RWPE1 (cell line): ENCODE measurements at regions not wholly inside any gene's neighbourhood (a gene's known extent, or its start where the extent isn't known, plus 50 kb on each side); places are given as distances from the start of the nearest gene placed in this dataset.

Source experiments
- CTCF ChIA-PET: fragments of 350-600 bp; sonication (Branson Sonifier 250); formaldehyde crosslinking; extraction: SDS; loops from one replicate; lab custom pipeline; 2021; lab: Yijun Ruan, JAX
- POLR2A ChIA-PET: fragments of 400-600 bp; formaldehyde crosslinking; extraction: SDS; loops from one replicate; lab custom pipeline; 2020; ENCODE audit warnings: antibody characterized with exemption; ENCODE audit not compliant: low non-redundant PET; lab: Yijun Ruan, JAX
- DNase-seq: peaks from one replicate; pipeline ENCODE4 v3.0.0; 2012; ENCODE audit warnings: low spot score
- H3K27ac ChIP-seq: fragments of 450-650 bp; 2 replicates; pipeline ENCODE4 v1.5.1; 2017
- CTCF ChIP-seq: fragments of 450-650 bp; conservative IDR thresholded peaks from 2 replicates; pipeline ENCODE4 v1.5.1; 2017; ENCODE audit warnings: low read depth, mild to moderate bottlenecking

GRCh38 chr9:102594241-102594640 lies 400.9 kb upstream of the CYLC2 start:
- no peak for DNase-seq
- ChIA-PET CTCF (no interaction called here), POLR2A (no interaction called here)
- no peak; the same call in 1 of the 2 replicates for TF ChIP-seq CTCF
- H3K27ac ChIP-seq = no peak overlapping the region

- no peak for TF ChIP-seq CTCF
- no peak overlapping the region for H3K27ac ChIP-seq
- ChIA-PET CTCF (no interaction called here), POLR2A (no interaction called here)
- no peak for DNase-seq
These were observed 407.9 kb upstream of the CYLC2 start for GRCh38 chr9:102587281-102587680.

GRCh38 chr9:102569436-102569835 lies 425.7 kb upstream of the CYLC2 start:
- H3K27ac ChIP-seq = no peak overlapping the region
- CTCF ChIA-PET = no interaction called here
- no peak for TF ChIP-seq CTCF
- POLR2A ChIA-PET = no interaction called here
- DNase-seq = no peak

- ChIA-PET POLR2A (no interaction called here), CTCF (interaction anchor here (0.9 kb wide), 1 partner anchor 574 kb away, joined by 3 read pairs; no protein-coding TSS in a partner anchor)
- no peak for DNase-seq
- TF ChIP-seq CTCF = no peak
- no peak overlapping the region for H3K27ac ChIP-seq
These were observed 443.8 kb upstream of the CYLC2 start for GRCh38 chr9:102551346-102551745.

- TF ChIP-seq CTCF = no peak
- DNase-seq = no peak
- H3K27ac ChIP-seq = no peak overlapping the region
- ChIA-PET POLR2A (no interaction called here), CTCF (interaction anchor here (0.6 to 0.9 kb wide), 2 partner anchors 46 to 573 kb away, joined by 3 read pairs; no protein-coding TSS in a partner anchor)
These were observed 444.2 kb upstream of the CYLC2 start for GRCh38 chr9:102550886-102551285.

- TF ChIP-seq CTCF = no peak
- ChIA-PET CTCF (interaction anchor here (0.6 to 0.9 kb wide), 2 partner anchors 46 to 573 kb away, joined by 3 read pairs; no protein-coding TSS in a partner anchor), POLR2A (no interaction called here)
- H3K27ac ChIP-seq = no peak overlapping the region
- no peak for DNase-seq
These were observed 444.9 kb upstream of the CYLC2 start for GRCh38 chr9:102550266-102550665.

GRCh38 chr9:102534031-102534430 lies 461.1 kb upstream of the CYLC2 start:
- ChIA-PET POLR2A (no interaction called here), CTCF (no interaction called here)

More at GRCh38 chr9:102534031-102534430, 461.1 kb upstream of the CYLC2 start:
- no peak for TF ChIP-seq CTCF
- DNase-seq = no peak
- H3K27ac ChIP-seq = no peak overlapping the region
